ENCODE measurements at regions not wholly inside any gene's neighbourhood (a gene's known extent, or its start where the extent isn't known, plus 50 kb on each side); places are given as distances from the start of the nearest gene placed in this dataset.

- no peak for DNase-seq (ENCODE audit: low read depth in 2 of 2)
Measured at GRCh38 chr4:63814171-63814964, 594.9 kb downstream of the TECRL start.

DNA sequence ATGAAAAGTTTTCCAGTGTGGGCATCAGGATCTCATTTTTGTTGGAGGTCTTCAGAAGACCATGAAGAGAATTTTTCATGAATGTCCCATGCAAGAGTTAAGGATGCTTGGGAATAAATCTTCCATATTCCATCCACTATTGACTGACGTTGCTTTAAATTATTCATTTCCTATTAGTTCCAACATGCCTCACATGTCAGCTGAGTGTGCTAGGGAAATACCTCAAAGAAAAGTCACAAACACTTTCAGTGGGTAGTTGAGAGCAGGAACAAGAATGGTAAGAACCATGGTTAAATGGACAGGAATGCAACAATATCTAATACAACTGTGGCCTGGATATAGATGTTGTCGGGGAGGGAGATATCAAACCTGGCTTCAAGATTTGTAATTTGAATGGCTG, 610.1 kb downstream of the TECRL start:
- no peak for DNase-seq (ENCODE audit: low read depth in 2 of 2)

DNA sequence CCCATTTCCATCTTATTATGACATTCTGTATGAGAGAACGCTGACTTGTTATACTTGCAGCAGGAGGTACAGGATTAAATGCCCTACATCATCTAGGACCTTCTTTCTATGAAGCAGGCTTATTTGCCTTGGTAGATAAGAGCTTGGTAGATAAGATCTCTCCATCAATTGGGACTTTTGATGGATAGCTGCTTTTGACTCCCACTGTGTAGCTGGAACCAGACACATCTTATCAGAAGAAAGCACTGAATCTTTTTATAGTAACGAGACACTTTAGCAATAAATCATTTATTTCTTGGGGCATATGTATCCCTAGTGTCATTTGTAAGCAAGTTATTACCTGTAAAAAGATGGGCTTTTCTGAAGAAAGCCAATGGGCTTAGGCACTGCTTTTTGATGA, 613.9 kb downstream of the TECRL start:
- DNase-seq (ENCODE audit: low read depth in 2 of 2), result no peak

DNA sequence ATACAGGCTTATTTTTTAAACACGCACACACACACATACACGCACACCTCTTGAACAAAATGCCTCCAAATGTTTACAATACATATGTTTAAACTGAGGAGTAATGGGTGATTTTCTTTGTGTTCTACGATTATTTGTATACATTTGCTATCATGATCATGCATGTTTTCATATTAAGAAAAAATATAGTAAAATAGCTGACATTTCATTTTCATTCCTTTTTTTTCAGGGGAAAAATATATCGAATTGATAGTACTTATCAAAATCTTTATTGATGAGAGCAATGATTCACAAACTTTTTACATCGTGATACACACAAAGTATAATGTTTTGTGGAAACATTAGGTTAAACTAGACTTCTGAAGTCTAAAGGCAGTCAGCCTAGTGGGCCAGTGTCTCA, 618.9 kb downstream of the TECRL start:
- no peak for DNase-seq (ENCODE audit: low read depth in 2 of 2)

- DNase-seq (ENCODE audit: low read depth in 2 of 2), result no peak
Measured at GRCh38 chr4:63788271-63788670, 621.0 kb downstream of the TECRL start.

GRCh38 chr4:63787326-63787725, 621.9 kb downstream of the TECRL start:
- DNase-seq (ENCODE audit: low read depth in 2 of 2), result no peak

DNA sequence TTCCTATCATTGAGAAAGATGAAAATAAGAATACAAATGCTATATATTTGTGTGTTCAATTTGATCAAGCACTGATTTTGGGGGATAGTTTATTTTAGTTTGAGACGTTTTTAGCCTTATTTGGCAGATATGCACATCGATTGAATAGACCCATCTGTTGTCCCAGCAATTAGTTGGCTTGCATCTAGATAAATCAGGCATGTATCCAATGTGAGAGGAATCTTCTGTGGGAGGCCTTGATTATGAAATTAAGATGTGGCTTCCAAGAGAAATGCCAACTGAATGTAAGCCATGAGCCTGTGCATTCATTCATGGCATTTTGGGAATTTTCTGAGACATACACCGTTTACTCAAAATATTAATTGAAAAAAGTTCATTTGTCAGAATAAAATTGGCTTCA, 623.1 kb downstream of the TECRL start:
- DNase-seq (ENCODE audit: low read depth in 2 of 2), result no peak

- no peak for DNase-seq (ENCODE audit: low read depth in 2 of 2)
Measured at GRCh38 chr4:63784822-63785221, 624.4 kb downstream of the TECRL start.

- no peak for DNase-seq (ENCODE audit: low read depth in 2 of 2)
Measured at GRCh38 chr4:63777601-63778000, 631.6 kb downstream of the TECRL start.

DNA sequence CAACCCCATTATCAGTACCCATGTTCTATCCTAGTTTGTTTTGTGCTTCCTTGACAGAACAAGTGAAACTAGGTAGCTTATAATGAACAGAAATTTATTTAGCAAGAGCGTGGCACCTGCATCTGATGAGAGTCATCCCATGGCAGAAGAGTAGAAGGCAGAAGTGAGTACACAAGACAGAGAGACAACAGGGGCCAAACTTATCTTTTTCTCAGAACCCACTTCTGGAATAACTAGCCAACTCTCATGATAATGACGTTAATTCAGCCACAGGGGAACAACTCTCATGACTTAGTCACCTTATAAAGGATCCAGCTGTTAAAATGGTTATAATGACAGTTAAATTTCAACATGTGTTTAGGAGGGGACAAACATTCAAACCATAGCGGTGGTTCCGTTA, 644.9 kb downstream of the TECRL start:
- no peak for DNase-seq (ENCODE audit: low read depth in 2 of 2)

GRCh38 chr4:63757929-63758328, 651.3 kb downstream of the TECRL start:
- no peak for DNase-seq (ENCODE audit: low read depth in 2 of 2)

DNA sequence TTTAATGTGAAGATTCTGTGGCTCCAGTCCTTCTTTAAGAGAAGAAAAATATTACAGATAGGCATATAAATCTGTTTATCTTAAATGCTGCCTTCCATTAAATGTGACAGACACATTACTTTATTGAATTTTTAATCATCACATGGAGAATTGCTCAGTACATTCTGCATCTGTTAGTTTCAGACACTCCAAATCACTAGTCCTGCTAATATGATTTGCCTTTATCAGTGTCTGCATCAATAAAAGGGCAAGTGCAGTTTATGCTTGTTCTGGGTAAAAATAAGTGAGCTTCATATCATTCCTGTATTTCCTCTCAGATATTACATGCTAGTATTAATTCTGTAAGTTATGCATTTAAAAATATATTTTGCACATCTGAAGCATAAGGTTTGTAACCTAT, 666.4 kb downstream of the TECRL start:
- DNase-seq (ENCODE audit: low read depth in 2 of 2), result no peak

- DNase-seq (ENCODE audit: low read depth in 2 of 2), result no peak
Measured at GRCh38 chr4:63729519-63729918, 679.7 kb downstream of the TECRL start.

DNA sequence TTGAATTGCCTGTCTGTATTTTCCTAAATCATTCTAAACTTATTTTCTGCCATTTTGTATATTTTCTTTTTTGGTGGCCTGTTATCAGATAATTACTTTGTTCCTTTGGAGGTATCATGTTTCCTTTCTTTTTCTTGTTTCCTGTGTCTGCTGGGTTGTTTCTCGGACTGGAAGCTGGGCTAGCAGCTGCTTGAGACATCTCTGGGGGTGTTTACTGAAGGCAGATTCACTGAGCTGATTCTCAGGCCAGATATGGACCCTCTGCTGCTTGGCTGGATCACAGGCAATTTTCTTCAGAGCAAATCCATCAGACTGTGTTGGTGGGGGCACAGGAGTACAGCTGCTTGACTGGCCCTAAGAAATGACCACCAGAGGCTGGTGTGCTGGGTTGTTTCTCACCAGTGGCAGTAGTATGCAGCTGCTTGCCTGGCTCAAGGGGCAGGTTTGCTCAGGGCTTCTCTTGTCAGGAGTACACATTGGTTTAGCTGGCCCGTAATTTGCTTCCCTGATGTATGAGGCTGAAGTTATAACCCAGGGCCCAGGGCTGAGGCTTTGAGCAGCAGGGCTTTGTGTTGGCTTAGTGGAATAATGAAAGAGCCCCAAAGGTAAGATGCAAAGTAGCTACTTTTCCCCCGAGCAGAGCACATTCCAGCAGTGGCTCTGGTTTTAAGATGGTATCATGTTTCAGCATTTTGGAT, 680.6 kb downstream of the TECRL start:
- DNase-seq (ENCODE audit: low read depth in 2 of 2), result no peak

DNA sequence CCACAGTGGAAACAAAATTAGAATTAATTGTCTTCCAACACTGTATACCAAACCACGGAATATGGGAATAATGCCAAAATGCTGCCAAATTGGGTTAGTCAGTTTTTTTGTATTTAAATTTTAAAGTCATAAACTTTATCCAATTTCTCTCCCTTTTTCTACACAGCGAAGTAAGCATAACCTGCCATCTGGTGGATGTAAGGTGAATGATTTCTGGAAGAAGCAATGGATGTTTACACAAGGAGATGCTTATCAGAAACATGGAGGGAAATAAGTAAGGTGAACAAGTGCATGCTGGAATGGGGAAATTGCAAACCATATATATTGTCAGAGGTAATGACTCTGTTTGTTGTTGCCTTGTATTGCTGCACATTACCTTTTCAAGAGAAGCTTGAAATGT, 691.9 kb downstream of the TECRL start:
- no peak for DNase-seq (ENCODE audit: low read depth in 2 of 2)

DNA sequence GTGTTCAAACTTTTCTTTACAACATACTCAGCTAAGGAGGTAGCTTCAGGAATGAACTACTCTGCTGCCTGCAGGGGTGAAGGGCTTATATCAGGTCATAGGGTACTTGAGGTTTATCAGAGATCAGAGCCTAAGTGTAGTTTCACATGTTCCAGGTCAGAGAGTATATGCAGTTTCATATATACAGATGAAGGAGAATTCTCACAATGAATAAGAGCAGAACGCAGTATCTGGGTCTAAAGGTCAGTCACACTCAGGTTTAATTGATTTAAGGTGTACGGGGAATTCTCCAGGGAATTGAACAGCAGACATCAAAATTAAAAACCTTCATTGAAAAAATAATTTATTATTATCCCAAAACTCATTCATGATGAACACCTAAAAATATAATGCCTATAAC, 700.6 kb downstream of the TECRL start:
- DNase-seq (ENCODE audit: low read depth in 2 of 2), result no peak

- DNase-seq (ENCODE audit: low read depth in 2 of 2), result no peak
Measured at GRCh38 chr4:63700569-63700968, 708.7 kb downstream of the TECRL start.

- no peak for DNase-seq (ENCODE audit: low read depth in 2 of 2)
Measured at GRCh38 chr4:63693321-63693720, 715.9 kb downstream of the TECRL start.

- DNase-seq (ENCODE audit: low read depth in 2 of 2), result no peak
Measured at GRCh38 chr4:63678358-63678931, 730.8 kb downstream of the TECRL start.

DNA sequence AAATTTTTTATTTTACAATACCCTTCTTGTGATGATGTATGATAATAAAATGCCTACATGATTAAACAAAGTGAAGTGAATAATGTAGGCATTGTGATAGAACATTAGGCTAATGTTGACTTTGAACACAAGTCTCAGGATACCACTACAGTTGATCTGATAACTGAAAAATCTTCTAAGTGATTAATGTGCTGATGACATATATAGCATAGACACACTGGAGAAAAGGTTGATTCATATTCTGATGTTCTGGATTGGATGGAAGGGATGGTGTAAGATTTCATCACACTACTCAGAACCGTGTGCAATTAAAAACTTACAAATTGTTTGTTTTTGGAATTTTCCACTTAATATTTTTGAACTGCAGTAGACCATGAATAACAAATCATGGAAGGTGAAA, 738.5 kb downstream of the TECRL start:
- no peak for DNase-seq (ENCODE audit: low read depth in 2 of 2)

DNA sequence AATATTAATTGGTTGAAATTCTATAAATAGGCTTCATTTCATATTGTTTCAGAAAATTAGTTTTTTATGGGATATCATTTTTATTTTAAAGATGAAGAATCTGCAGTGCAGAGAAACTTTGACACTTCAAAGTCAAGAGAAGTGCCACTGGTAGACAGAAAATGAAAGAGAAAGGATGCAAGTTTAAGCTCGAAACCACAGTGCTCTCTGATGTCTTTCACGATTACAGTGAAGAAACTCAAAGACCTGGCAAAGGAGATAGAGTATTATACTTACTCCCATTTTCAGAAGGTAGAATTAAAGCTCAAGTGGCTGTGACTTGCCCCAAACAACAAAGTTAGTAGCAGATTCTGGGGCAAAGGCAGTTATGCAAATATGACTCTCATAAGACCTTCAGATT, 745.4 kb downstream of the TECRL start:
- DNase-seq (ENCODE audit: low read depth in 2 of 2), result no peak

GRCh38 chr4:63644396-63644795, 764.9 kb downstream of the TECRL start:
- DNase-seq (ENCODE audit: low read depth in 2 of 2), result no peak

- DNase-seq (ENCODE audit: low read depth in 2 of 2), result no peak
Measured at GRCh38 chr4:63637270-63637669, 772.0 kb downstream of the TECRL start.

Data from stimulated activated CD4-positive, alpha-beta T cell treated with anti-CD3 and anti-CD28 coated beads, Interleukin-12 subunit alpha, Interleukin-12 subunit beta, amount 100 ng/mL, for 24 hours (primary cell).